NOMO-1 (cell line): ENCODE measurements at regions not wholly inside any gene's neighbourhood (a gene's known extent, or its start where the extent isn't known, plus 50 kb on each side); places are given as distances from the start of the nearest gene placed in this dataset.
"Not testable (repeated sequence)": the region's sequence is repeated elsewhere in the genome, so short reads cannot be mapped to it uniquely, and the experiment has no call there.

Experiments
- DNase-seq, 2 experiments: peaks; one replicate each; lab custom pipeline; 2025; ENCODE audit not compliant: unreplicated experiment in 2 of 2; lab: John Stamatoyannopoulos, UW

DNA sequence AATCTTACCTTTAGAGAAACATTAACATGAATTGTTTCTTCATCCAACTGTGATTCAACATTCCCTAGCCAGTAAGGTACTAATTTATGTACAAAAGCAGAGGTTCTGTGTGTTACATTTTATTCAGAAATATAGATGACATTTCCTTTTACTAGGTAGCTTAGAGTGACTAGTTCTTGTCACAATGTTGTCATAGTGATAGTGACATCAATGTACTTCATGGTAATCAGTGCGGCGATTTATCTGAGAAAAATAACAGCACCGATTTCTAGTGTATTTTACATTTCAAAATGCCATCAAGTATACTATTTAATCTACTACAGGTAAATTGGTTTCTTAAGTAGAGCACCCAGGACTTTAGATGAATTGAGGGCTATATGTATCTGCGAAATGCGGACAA, 72.1 kb upstream of the DGKB start:
- DNase-seq, result no peak

DNA sequence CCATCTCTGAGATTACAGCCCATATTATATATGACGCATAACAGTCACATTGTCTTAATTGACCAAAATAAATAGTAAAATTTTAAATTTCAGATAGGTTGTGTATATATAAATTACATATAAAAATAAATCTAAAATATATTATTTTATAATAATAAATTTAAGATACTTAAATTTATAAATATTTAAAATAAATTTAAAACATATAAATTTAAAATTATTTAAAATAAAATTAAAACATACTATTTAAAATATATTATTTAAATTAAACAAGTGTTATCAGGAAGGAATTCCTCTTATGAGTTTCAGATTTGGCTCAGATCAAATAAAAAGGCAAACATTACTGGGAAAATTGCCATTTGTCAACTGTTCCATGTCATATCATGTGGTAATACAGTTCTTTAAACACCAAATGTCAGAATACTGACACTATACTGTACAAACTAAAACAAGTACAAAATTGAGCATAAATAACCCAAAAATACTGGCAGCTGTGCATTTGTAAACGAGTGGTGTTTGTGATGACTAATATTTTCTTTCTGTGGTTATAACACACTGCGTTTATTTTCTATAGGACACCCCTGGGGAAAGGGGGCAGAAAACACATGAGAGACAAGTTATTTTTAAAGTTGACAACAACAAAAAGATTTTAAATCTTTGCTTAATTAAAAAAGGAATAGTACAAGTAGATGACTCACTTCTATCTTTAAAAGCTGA, 71.3 kb upstream of the DGKB start:
- no peak for DNase-seq

DNA sequence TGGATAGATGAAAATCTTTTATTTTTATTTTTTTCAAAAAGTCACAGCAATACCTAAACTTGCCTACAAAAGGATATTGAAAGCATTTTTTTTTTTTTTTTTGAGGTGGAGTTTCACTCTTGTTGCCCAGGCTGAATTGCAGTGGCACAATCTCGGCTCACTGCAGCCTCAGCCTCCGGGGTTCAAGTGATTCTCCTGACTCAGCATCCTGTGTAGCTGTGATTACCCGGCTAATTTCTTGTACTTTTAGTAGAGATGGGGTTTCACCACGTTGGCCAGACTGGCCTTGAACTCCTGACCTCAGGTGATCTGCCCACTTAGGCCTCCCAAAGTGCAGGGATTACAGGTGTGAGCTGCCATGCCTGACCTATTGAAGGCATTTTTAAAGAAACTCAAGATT, 69.1 kb upstream of the DGKB start:
- not testable (repeated sequence) for DNase-seq

DNA sequence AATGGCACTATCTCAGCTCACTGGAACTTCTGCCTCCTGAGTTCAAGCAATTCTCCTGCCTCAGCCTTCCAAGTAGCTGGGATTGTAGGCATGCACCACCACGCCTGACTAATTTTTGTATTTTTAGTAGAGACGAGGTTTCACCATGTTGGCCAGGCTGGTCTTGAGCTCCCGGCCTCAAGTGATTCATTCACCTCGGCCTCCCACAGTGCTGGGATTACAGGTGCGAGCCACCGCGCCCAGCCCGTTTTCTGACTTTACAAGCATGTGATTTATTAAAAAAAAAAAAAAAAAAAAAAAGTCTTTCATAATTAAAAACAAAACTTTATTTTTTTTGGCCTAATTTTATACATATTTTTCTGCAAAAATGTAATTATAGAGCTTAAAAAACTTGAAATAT, 64.8 kb upstream of the DGKB start:
- DNase-seq, result not testable (repeated sequence)

DNA sequence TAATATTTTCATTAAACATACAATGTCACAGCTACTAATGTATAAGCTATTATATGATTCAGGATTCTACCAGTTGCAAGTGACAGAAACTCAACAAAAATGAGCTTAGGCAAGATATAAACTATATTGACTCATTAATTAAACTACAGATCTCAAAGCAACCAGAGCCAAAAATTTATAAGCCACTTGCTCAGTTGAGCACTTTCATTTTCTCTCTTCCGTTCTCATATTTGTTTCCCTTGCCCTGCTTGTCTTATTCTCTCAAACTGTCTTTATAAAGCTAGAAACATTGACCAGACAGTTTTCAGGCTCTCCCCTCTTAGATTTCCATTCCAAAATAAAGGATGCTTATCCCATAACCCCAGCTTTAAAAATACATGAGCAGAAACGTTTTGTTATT, 60.2 kb upstream of the DGKB start:
- DNase-seq, result no peak

DNA sequence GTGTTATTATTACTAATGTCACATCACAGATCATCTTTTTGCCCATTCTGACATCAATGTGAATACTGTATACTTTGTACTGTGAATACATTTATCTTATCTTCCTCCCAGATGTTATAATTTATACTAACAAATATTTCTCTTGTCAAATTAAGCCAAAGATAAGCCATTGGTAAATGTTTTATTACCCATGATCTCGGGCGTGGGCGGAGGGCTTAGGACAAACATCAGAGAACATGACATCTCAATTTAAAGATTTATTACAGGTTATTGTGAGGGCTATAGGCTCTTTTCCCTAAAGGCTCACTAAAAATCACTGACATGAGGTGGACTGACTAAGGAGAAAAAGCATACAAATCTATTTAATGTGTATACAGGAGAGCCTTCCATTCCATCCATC, 58.2 kb upstream of the DGKB start:
- no peak for DNase-seq

DNA sequence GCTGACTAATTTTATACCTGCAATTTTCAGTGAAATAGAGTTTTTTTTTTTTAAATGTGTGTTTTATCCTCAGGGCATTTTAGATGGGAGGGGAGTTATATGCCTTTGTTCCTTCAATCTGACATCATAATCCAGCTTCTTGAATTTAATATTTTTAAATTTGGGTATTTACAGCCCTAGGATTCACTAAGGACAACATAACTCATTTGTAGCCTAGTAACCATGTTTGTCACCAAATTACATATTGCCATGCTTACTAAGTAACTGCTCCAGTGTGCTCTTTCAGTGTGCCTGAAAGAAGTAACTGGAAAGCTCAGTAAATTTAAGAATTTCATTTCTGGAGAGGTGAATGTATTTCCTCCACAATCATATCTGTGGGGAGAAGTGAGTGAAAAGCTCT, 56.8 kb upstream of the DGKB start:
- no peak for DNase-seq

DNA sequence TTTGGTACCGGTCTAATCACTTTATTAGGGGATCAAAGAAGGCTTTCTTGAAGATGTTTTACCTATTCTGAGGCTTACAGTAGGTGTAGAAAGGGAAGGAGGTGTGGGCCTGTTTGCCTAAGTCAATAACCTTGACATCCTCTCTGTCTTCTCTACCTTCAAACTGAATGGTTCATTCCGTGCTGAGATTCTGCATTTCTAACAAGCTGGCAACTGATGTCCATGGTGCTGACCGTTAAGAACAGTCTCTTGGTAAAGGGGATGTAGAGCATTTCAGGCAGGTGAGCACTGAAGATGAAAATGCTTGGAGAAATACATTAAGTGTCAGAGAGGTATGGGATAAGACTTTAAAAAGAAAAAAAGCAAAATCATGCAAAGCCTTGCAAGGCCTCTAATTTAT, 51.5 kb upstream of the DGKB start:
- no peak for DNase-seq
